Peyer's patch (tissue), 4 donors: ENCODE measurements at regions not wholly inside any gene's neighbourhood (a gene's known extent, or its start where the extent isn't known, plus 50 kb on each side); places are given as distances from the start of the nearest gene placed in this dataset.

Experiments used
- DNase-seq, 3 donors: peaks; one replicate each; pipeline ENCODE4 v3.0.0-alpha.2; 2017 to 2019
- H3K27ac ChIP-seq, 4 donors: fragments of 200-600 bp; sonication (generic); one replicate each; pipeline ENCODE4 v1.5.1; 2016 to 2019
- H3K27me3 ChIP-seq, 2 donors: fragments of 200-600 bp; sonication (generic); one replicate each; pipeline ENCODE4 v1.5.1; 2019
- H3K36me3 ChIP-seq, 3 donors: fragments of 200-600 bp; sonication (generic); one replicate each; pipeline ENCODE4 v1.5.1; 2016 to 2019
- H3K4me1 ChIP-seq, 4 donors: fragments of 200-600 bp; sonication (generic); one replicate each; pipeline ENCODE4 v1.5.1; 2016 to 2019
- H3K4me3 ChIP-seq, 4 donors: fragments of 200-600 bp; sonication (generic); 1 replicate in 3 of 4; 2 replicates in 1 of 4; pipeline ENCODE4 v1.5.1; 2016 to 2019; ENCODE audit warnings: mild to moderate bottlenecking in 1 of 4
- H3K9me3 ChIP-seq, 4 donors: fragments of 200-600 bp; sonication (generic); one replicate each; pipeline ENCODE4 v1.5.1; 2016 to 2019; ENCODE audit warnings: mild to moderate bottlenecking in 1 of 4
- CTCF ChIP-seq, 6 experiments: fragments of 450-650 bp in 4 of 6; fragments of 200-600 bp in 2 of 6; sonication (generic) in 1 of 6; IDR thresholded peaks; one replicate each; pipeline ENCODE4 v1.5.1; 2017 to 2019; ENCODE audit warnings: antibody characterized with exemption in 6 of 6, mild to moderate bottlenecking in 3 of 6, moderate library complexity in 1 of 6
- POLR2A ChIP-seq, 2 donors: fragments of 450-650 bp; IDR thresholded peaks; one replicate each; pipeline ENCODE4 v1.5.1; 2017; ENCODE audit warnings: antibody characterized with exemption in 2 of 2, mild to moderate bottlenecking in 2 of 2, moderate library complexity in 2 of 2

- no peak for DNase-seq
- no peaks in the 10 kb centered on the region for H3K4me1 ChIP-seq
- H3K27me3 ChIP-seq: no peaks in the 10 kb centered on the region
- TF ChIP-seq CTCF (IDR thresholded peaks at IDR 0.05) (no peak), POLR2A (IDR thresholded peaks at IDR 0.05) (no peak)
- H3K4me3 ChIP-seq: no peak overlapping the region
- no peak overlapping the region for H3K27ac ChIP-seq
- H3K9me3 ChIP-seq: no peaks in the 10 kb centered on the region
- H3K36me3 ChIP-seq: no peaks in the 10 kb centered on the region
These were observed 1524.9 kb downstream of the BRD1 start for GRCh38 chr22:48302657-48303368.

DNA sequence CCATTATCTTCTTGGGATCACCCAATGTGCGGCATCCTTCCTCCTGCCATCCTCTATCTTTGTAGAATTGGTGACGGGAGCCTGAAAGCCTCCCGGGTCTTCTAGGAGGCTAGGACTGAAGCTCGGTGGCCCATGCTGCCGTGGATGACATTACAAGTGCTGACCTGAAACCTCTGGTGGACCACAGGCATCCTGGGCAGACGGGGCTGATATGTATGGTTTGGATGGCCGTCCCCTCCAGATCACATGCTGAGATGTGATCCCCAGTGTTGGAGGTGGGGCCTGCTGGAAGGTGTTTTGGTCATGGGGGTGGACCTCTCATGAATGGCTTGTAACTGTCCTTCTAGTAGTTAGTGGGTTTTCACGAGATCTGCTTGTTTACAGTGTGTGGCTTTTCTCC lies 1525.8 kb downstream of the BRD1 start:
- Histone ChIP-seq H3K27ac (no peak overlapping the region), H3K9me3 (no peaks in the 10 kb centered on the region), H3K36me3 (no peaks in the 10 kb centered on the region), H3K4me3 (no peak overlapping the region), H3K4me1 (no peaks in the 10 kb centered on the region), H3K27me3 (no peaks in the 10 kb centered on the region)
- no peak for TF ChIP-seq CTCF (IDR thresholded peaks at IDR 0.05)
- TF ChIP-seq POLR2A (IDR thresholded peaks at IDR 0.05): no peak
- no peak for DNase-seq

DNA sequence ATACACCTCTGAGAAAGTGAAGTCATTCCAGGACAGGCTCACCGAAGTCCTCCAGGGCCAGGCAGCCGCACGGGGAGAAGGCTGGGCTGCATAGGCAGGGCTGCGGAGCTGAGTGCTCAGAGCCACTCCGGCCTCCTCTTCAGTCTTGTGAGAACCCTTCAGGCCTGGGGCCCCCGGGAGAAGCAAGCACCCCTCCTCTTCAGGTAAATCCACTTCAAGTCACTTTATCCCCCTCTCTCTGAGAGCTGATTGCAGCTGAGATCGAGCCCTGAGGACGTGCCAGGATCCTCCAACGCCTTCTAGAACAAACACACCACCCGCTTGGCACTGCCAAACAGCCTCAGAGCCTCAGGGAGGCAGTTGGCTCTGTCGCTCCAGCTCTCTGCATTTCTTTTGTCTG lies 1526.3 kb downstream of the BRD1 start:
- no peaks in the 10 kb centered on the region for H3K27me3 ChIP-seq
- DNase-seq: no peak
- TF ChIP-seq CTCF (IDR thresholded peaks at IDR 0.05): no peak
- no peak for TF ChIP-seq POLR2A (IDR thresholded peaks at IDR 0.05)
- H3K9me3 ChIP-seq: no peaks in the 10 kb centered on the region
- H3K4me1 ChIP-seq: no peaks in the 10 kb centered on the region
- no peaks in the 10 kb centered on the region for H3K36me3 ChIP-seq
- H3K4me3 ChIP-seq: no peak overlapping the region
- no peak overlapping the region for H3K27ac ChIP-seq

GRCh38 chr22:48300877-48301276 lies 1526.8 kb downstream of the BRD1 start:
- Histone ChIP-seq H3K4me1 (no peaks in the 10 kb centered on the region), H3K36me3 (no peaks in the 10 kb centered on the region), H3K4me3 (no peak overlapping the region), H3K27ac (no peak overlapping the region), H3K9me3 (no peaks in the 10 kb centered on the region), H3K27me3 (no peaks in the 10 kb centered on the region)
- DNase-seq: no peak
- TF ChIP-seq POLR2A (IDR thresholded peaks at IDR 0.05): no peak
- no peak for TF ChIP-seq CTCF (IDR thresholded peaks at IDR 0.05)

GRCh38 chr22:48299801-48300200 lies 1527.9 kb downstream of the BRD1 start:
- Histone ChIP-seq H3K4me3 (no peak overlapping the region), H3K36me3 (no peaks in the 10 kb centered on the region), H3K4me1 (no peaks in the 10 kb centered on the region), H3K27me3 (no peaks in the 10 kb centered on the region), H3K9me3 (no peaks in the 10 kb centered on the region), H3K27ac (no peak overlapping the region)
- TF ChIP-seq POLR2A (IDR thresholded peaks at IDR 0.05) (no peak), CTCF (IDR thresholded peaks at IDR 0.05) (no peak)
- DNase-seq: no peak

- Histone ChIP-seq H3K4me3 (no peak overlapping the region), H3K4me1 (no peaks in the 10 kb centered on the region), H3K27me3 (no peaks in the 10 kb centered on the region), H3K27ac (no peak overlapping the region), H3K36me3 (no peaks in the 10 kb centered on the region), H3K9me3 (no peaks in the 10 kb centered on the region)
- TF ChIP-seq POLR2A (IDR thresholded peaks at IDR 0.05) (no peak), CTCF (IDR thresholded peaks at IDR 0.05) (no peak)
- no peak for DNase-seq
These were observed 1528.5 kb downstream of the BRD1 start for GRCh38 chr22:48299124-48299523.
